ENCODE measurements at regions not wholly inside any gene's neighbourhood (a gene's known extent, or its start where the extent isn't known, plus 50 kb on each side); places are given as distances from the start of the nearest gene placed in this dataset.
"Not testable (repeated sequence)": the region's sequence is repeated elsewhere in the genome, so short reads cannot be mapped to it uniquely, and the experiment has no call there.

DNA sequence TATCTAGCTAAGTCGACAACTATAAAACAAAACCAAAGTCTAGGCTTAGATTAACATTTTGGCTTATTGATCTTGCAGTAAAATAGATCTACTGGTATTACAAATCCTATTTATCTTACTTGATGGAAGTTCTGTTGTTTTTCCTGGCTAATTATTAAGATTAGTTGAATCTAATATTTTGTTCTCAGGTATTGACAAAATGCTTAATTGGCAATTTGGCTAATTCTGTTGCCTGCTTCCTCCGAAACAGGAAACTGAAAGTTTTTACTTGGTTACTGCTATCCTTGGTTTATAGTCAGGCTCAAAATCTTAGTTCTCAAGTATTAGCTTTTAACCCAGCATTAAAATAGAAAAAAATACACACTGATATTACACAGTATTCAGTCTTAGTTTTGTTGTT, 820.5 kb downstream of the NR2F1-AS1 start:
- no peak for DNase-seq

DNA sequence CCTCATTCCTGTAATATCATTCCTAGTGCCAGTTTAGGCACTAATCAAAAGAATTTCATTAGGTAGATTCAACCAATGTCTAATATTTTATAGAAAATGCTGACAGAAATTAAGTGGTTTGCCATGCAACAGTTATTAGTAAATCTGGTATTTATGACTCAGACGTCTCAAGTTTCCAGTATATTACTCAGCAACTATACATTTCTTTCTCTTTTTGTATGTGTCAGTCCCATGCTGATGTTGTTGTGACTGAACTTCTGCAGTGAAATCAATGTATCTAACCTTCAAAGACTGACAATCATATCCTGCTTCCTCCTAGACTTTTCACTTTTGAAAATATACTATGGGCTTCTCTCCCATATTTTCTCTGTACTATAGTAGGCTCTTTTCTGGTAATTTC, 822.5 kb downstream of the NR2F1-AS1 start:
- no peak for DNase-seq

DNA sequence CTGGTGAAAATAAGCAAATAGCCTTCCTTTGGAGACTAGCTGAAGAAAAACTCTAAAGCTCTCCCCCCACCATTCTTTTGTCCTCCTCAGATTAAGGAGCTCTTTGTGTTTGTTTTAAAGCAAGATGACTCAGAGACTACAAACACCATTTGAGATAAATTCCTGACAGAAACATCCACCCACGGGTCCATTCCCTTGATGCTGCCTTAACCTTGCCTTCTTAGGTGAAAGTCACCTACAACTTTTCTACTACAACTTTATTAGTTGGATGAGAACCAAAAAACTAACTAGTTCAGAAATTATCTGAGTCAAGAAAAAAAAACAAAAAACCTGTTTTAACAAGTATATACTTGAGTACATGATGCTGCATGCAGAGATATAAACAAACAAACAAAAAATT, 831.1 kb downstream of the NR2F1-AS1 start:
- no peak for DNase-seq

DNA sequence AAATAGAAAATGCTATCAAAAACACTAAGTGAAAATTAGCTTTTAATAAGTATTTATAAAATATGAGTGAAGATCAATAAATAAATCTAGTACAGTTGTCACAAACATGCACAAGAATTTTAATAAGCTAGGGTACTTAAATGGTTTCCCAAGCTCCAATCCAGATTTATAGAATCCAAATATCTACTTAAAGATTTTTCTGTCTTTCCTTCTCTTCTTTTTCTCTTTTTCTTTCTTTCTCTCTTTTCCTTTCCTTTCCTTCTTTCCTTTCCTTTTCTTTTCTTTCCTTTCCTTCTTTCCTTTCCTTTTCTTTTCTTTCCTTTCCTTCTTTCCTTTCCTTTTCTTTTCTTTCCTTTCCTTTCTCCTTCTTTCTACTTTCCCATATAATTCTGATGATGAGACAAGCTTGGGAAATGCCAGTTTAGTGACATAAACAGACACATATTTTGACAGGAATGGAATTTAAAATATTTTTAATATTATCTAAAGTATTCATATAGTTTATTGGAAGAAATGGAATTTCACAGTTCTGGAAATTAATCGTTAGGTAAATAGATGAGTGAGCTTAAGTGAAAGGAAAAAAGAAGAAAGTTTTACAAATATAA, 832.8 kb downstream of the NR2F1-AS1 start:
- no peak for DNase-seq

DNA sequence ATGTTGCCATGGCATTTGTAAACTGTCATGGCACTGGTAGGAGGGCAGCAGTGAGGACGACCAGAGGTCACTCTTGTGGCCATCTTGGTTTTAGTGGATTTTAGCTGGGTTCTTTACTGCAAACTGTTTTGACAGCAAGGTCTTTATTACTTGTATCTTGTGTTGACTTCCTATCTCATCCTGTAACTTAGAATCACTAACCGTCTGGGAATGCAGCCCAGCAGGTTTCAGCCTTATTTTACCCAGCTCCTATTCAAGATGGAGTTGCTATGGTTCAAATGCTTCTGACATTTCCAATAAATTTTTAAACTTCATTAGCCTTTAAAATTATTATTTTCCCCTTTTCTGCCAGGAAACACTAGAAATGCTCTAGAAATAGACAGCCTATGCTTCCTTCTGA, 839.1 kb downstream of the NR2F1-AS1 start:
- no peak for DNase-seq

DNA sequence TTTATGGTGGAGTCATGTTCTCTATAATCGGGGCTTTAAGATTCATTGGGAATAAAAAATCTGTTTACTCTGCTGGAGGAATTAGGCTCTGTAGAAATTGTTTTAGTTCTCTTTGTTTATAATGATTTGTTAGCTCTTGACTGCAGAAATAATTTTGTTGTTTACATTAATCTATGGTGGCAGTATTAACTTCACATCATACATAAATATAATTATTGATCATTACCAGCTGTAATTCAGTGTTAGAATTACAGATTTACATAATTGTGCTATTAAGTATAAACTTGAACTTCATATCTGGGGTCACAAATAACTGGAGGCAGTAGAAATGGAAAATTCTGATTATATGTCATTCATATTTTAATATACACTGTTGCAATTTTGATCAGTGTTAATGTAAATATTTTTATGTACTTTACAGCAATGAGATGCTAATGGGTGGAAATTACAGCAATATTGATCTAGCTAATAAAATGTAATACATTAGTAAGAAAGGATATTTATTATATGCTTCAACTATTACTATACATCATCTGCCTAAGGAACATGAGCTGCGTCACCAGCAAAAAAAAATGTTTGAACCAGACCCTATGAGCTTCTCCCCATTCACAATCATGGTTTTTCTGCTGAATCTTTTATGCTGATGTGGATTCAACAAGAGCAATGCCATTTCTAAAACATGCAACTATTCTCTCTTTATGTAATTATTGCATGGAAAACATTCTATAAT, 846.6 kb downstream of the NR2F1-AS1 start:
- DNase-seq = no peak

DNA sequence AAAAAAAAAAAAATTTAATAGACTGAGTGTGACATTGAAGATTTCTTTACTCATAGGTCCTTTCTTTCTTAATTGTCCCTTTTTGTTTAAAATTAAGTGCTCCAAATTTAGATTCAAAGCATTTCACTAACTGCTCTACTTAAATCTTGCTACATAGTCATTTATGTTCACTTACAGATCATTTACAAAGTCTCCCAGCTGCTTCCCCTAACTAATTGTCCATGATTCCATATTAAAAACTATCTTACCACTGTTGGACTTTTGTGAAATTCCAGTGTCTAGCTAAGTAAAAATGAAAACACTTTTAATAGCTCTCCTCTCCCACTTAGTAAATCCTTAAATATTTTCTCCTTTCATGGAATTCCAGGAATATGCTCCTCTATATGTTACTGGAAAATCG, 850.5 kb downstream of the NR2F1-AS1 start:
- DNase-seq = no peak

DNA sequence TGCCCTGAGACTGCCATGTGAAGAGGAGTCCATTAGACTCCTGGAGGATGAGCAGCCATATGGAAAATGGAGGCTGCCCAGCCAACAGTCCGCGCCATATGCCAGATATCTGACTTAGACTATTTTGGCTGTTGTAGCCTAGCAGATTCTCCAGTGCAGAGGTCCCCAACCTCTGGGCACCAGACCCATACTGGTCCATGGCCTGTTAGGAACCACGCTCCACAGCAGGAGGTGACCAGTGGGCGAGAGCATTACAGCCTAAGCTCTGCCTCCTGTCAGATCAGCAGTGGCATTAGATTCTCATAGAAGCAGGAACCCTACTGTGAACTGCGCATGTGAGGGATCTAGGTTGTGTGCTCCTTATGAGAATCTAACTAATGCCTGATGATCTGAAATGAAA, 851.9 kb downstream of the NR2F1-AS1 start:
- no peak for DNase-seq

DNA sequence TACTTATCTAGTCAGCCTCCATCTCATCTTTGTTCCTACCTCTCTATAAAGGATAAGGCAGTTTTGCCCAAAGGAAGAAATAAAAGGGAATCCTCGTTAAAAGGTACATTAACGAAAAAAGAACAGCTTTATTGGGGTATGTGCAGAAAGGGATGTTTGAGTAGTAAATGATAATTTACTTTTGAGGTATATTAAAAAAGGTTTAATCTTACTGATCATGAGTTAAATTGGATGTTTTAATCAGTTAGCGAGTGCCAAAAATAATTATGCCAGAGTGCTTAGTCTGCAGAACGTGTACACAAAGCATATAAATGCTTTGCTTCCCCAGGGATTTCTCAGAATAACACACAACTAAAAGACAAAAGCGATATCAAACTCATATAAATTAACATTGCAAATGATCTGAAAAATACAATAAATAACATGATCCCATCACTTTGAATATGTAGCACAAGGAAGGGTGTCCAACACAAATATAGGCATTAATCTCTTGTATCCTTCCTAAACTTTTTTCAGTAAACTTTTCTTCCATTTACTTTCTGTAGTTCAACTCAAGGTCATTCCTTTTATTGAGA, 865.0 kb downstream of the NR2F1-AS1 start:
- no peak for DNase-seq

DNA sequence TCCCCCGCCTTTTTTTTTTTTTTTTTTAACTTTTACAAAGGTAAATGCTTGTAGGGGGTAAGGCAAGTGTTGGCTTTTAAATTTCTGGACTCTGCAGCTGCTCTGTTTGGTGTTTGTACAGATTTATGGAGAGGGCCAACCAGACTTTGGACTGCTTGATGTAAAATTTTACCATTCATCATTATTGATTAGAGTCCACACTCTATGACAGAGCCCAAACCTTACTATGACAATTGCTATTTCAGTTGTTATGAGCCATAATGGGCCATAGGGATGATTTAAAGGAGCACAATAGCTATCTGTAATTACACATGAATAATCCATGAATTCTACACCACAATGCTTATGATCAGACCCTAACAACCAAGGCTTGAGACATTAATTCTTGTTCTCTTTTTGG, 867.2 kb downstream of the NR2F1-AS1 start:
- DNase-seq = no peak

DNA sequence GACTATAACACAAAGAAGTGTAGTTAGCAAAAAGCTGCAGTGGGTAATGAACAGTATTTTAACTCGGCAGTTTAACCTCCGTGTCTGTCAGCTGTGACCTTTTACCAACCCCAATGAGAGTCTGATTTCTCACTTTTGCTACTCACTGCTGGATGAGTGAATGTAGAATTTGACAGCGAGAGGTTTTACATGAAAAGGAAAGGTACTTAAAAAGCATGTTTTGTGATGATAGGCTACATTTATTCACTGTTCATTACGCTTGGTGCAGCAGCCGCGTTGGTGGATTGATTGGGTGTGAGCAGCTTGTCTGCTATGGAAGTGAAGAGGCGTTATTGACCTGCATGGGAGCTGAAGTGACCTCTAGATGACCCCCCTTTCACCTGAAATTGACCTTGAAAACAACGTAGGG, 867.7 kb downstream of the NR2F1-AS1 start:
- DNase-seq = no peak

DNA sequence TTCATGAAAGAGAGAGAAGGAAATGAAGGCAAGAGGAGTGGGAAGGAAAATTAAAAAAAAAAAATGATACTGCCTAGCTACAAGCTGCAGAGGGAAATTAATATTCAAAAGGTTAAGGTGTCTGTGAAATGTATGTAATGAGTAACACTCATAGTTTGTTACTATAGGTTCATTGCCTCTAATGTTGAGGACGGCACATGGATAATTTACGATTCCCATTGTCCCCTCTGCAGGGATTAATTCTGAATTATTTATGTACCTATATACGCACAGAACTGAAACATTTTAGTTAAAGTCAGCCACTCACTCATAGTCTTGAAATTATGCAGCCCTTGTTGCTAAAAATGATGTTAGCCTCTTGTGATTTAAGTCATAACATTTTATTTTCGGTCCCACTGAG, 869.1 kb downstream of the NR2F1-AS1 start:
- DNase-seq = no peak

DNA sequence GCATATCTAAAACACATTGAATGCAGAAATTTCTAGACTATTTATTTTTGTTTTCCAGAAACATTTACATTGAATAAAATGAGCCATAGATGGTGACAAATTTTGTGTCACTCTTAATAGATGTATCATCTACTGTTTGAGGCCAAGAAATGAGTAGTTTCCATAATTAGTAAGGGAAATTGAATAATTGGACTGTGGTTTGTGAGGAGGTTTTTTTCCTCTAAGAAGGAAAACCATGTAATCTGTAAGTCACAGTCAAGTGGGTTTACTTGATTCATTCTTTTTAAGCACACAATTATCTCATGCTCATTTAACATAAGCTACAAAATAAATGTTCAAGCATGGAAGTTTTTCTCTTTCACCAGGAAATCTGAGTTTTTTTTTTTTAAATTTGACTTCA, 876.4 kb downstream of the NR2F1-AS1 start:
- DNase-seq = no peak

DNA sequence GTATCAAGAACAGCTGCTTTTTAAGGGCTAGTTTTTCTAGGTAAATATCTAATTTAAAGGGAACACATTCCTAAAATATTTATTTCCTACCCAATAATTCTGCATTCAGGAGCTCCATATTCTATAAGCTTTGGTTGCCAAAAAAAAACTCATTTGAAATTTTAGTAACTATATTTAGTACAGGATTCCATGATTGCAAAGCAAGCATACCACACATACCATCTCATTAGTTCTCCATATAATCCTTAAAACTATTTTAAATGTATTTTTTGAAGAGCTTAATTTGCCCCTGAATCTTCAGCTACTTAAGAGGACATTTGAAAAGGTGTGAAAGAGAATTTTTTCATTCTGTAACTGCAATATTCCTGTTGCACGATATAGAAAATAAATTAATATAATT, 877.0 kb downstream of the NR2F1-AS1 start:
- DNase-seq = no peak

DNA sequence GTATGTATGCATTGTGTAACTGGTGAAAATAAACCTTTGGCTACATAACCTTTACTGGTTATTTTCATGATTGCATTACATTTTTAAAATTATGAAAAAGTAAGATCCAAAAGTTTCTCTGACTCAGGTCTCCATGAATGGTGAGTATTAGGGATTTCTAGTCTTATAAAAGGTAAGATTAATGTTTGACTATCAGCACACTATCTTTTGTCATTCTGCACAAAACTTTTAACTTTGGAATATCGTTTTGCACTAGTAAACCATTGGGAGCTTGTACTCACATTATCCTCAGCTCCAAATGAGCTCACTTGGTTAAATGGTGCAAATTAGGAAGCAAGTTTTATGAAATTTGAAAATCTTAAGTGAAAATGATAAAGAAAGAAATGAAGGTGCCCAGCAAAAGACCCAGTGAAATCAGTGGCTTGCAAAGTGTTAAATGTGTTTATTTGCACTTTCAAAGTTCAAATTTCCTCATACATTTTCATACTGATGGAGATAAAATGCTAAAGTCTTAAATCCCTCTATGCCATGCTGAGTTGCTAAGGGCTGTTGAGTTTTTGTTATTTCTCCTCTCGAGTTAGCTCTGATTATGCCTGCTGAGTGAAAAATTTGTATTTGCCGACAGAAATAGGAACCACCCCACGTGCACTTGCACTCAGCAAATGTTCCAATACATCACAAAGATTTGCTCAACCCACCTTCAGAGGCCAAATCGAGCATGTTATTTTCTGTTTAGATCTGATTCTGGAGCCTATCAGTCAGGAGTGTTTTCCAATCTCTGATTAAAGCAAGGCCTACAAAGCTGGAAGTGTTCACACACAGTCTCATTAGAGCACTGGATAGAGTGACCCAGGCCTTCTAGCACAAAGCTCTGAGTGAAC, 885.7 kb downstream of the NR2F1-AS1 start:
- no peak for DNase-seq

DNA sequence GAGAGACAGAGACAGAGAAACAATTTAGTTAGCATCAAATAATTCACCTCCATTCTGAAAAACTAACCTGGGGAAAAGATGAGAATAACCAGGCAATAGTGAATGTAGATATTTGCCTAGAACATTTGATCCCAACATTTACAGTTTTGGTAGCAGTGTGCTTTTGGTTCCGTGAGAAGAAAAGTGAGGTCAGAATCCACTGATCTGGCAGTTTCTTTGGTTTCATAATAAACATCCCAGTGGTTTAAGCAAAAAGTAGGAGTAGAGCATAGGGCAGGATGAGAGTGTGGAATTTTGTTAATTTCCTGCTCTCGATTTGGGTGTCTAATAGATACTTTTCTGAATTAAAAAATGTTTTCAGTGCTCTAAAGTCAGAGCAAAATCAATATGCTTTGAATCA, 887.0 kb downstream of the NR2F1-AS1 start:
- no peak for DNase-seq

DNA sequence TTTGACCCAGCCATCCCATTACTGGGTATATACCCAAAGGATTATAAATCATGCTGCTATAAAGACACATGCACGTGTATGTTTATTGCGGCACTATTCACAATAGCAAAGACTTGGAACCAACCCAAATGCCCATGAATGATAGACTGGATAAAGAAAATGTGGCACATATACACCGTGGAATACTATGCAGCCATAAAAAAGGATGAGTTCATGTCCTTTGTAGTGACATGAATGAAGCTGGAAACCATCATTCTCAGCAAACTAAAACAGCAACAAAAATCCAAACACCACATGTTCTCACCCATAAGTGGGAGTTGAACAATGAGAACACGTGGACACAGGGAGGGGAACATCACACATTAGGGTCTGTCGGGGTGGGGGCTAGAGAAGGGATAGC, 889.1 kb downstream of the NR2F1-AS1 start:
- DNase-seq = not testable (repeated sequence)

DNA sequence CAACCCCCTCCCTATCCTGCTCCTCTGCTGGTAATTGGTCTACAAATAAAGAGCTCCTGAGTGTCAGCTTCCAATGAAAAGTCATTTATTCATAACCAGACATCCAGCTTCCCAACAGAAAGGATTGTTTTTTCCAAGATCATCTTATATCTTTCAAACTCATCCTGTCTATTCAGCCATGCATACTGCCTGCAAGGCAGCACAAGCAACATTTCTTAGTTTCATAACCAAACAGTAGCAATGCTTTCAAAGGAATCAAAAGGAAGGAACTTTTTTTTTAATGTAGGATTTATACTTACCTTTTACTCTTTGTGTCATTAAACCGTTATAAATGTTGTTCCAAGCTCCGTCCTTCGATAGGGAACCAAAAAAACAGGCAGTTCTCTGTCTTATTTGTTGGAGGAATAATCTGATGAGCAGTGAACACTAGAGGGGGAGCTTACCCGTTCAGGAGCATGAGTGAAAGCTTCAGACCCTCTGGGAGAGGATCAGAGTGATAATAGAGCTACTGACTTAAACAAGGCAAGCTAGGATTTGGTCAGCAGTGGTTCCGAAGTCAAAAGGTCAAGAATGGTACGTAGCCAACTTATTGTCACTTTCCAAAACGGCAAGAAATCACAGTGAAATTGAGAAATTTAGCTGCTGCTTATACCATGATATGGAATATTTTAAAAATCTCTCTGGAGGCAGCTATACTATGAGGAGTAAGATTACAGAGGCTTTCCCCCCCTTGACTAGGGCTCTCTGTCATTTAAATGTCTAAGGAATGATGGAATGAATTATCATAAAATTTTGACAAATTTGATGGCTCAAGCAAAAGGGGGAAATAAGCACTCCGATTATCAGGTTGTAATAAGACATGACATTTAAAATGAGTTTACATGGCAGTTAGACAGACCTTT, 892.9 kb downstream of the NR2F1-AS1 start:
- DNase-seq = no peak

DNA sequence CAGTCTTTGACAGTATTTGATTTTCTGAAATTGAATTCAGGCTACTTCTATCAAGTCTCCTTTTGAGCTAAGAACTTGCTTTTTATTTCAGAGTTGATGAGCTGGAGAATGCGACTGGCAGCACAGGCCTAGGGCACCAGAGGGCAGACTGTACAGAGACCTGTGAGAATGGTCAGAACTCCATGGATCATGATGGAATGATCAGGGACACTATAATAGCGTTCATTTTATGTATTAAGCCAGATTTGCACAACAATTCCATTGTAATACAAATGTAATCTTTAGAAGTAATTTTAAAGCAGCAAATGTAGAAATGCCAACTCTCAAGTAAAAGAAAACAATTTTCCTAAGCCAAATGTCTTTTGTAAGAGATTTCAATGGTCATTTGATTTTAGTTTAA, 902.4 kb downstream of the NR2F1-AS1 start:
- DNase-seq = no peak

DNA sequence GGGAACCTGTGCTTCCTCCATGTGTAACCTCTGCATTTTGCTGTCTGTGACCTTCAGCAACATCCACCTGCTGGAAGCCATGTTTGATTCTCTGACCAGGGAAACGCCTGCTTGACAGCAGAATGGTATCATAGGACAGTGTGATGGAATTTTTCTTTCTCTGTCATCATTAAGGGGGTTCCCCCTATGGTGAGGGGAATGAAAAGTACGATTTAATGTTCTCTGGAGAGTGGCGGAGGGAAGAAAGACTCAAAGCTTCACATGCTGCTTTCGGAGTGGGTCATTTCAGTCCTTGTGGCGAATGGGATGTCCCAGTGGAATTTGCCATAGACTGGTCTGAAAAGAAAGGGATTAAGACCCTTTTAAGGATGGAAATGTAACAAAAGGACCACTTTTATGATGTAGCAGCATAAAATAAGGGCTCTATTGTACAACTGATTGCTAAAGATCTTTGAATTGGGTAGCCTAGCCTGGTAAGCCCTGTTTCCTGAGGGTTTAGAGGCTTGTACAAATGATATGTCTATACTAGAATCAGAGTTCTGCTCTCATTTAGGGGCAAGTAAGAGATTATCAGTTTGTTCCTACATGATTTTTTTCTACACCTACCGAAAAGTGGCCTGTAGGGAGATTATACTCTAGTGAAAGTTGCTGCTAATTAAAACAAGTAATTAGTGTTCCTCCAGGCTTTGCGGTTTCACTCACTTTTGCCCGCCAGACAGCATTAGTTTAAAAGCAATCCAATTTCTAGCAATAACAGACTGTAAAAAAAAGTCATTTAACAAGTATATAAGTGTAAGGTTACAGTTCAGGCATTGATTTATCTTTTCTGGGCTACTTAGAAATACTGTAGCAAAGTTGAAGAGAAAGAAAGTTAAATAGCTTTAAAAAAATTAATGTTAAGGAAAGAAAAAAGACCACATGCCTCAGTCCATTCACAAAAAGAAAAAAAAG, 904.5 kb downstream of the NR2F1-AS1 start:
- no peak for DNase-seq

DNA sequence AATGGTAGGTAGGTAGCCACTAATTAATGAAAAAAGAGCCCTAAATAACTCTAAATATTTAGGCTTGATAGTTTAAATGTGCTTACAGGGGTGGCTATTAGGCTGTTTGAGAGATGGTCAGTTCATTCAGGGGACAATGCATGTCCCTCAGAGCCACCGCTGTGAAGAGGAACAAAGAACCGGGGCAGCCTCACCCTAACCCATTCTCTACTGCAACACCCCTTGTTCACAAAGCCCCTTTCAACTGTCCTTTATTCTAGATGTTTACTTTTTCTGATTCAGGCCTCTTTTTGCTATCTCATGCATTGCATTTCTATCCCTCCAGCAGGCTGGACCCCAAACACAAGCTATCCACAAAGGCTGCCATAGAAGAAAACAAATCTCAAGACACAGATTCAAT, 906.7 kb downstream of the NR2F1-AS1 start:
- no peak for DNase-seq
